Testis (tissue), 2 donors: ENCODE measurements at regions not wholly inside any gene's neighbourhood (a gene's known extent, or its start where the extent isn't known, plus 50 kb on each side); places are given as distances from the start of the nearest gene placed in this dataset.
"Not testable (repeated sequence)": the region's sequence is repeated elsewhere in the genome, so short reads cannot be mapped to it uniquely, and the experiment has no call there.

Experiments
- DNase-seq: peaks from one replicate; pipeline ENCODE4 v3.0.0-alpha.2; 2019
- H3K27ac ChIP-seq, 2 donors: fragments of 200-600 bp; sonication (generic); one replicate each; pipeline ENCODE4 v1.5.1; 2019
- H3K27me3 ChIP-seq: fragments of 200-600 bp; sonication (generic); one replicate; pipeline ENCODE4 v1.5.1; 2019
- H3K36me3 ChIP-seq: fragments of 200-600 bp; sonication (generic); one replicate; pipeline ENCODE4 v1.5.1; 2017; ENCODE audit warnings: low read depth; ENCODE audit errors: missing control alignments
- H3K4me1 ChIP-seq: fragments of 200-600 bp; sonication (generic); one replicate; pipeline ENCODE4 v1.5.1; 2019
- H3K4me3 ChIP-seq, 2 donors: fragments of 200-600 bp; sonication (generic); one replicate each; pipeline ENCODE4 v1.5.1; 2017 to 2019
- H3K9me3 ChIP-seq: fragments of 200-600 bp; sonication (generic); one replicate; pipeline ENCODE4 v1.5.1; 2017
- POLR2A ChIP-seq: fragments of 450-650 bp; IDR thresholded peaks from one replicate; pipeline ENCODE4 v1.6.1; 2017; ENCODE audit warnings: antibody characterized with exemption, mild to moderate bottlenecking, moderate library complexity
- WGBS, 2 donors: methylation state at CpG; one replicate each; pipeline ENCODE4 v1.1.5; 2018; 5-methylcytosine and 5-hydroxymethylcytosine counted together
- intact Hi-C: fragments of 100-400 bp; cut with DNase I; formaldehyde crosslinking; loops from one replicate; pipeline ENCODE4 v1.15.1; 2023; ENCODE audit warnings: low total_unique reads
- TF ChIP-seq, protein P1 (sequence below), 3 experiments: fragments of 450-650 bp in 2 of 3; fragments of 200-600 bp in 1 of 3; sonication (generic) in 1 of 3; IDR thresholded peaks; one replicate each; pipeline ENCODE4 v1.5.1; 2016 to 2019; ENCODE audit warnings: antibody characterized with exemption in 3 of 3, mild to moderate bottlenecking in 2 of 3, moderate library complexity in 1 of 3

DNA sequence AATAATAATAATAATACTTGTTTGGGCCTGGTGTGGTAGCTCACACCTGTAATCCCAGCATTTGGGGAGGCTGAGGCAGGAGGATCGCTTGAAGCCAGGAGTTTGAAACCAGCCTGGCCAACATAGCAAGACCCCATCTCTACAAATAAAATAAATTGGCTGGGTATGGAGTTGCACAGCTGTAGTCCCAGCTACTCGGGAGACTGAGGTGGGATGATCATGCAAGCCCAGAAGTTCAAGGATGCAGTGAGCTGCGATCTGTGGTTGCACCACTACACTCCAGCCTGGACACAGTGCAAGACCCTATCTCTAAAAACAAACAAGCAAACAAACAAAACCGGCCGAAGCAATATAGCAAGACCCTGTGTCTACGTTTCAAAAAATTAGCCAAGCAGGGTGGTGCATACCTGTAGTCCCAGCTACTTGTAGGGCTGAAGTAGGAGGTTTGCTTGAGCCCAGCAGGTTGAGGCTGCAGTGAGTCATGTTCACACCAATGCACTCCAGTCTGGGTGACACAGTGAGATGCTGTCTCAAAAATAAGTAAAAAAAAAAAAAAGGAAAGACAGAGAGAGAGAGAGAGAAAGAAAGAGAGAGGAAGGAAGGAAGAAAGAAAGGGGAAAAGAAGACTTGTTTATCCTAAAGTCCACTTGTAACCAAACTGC is 85.6 kb upstream of the KDM7A start:
- WGBS, 2 donors, result 90 to 91% methylated on average over 6 of the region's 6 CpGs
- no peak for DNase-seq
- TF ChIP-seq, protein P1, sequence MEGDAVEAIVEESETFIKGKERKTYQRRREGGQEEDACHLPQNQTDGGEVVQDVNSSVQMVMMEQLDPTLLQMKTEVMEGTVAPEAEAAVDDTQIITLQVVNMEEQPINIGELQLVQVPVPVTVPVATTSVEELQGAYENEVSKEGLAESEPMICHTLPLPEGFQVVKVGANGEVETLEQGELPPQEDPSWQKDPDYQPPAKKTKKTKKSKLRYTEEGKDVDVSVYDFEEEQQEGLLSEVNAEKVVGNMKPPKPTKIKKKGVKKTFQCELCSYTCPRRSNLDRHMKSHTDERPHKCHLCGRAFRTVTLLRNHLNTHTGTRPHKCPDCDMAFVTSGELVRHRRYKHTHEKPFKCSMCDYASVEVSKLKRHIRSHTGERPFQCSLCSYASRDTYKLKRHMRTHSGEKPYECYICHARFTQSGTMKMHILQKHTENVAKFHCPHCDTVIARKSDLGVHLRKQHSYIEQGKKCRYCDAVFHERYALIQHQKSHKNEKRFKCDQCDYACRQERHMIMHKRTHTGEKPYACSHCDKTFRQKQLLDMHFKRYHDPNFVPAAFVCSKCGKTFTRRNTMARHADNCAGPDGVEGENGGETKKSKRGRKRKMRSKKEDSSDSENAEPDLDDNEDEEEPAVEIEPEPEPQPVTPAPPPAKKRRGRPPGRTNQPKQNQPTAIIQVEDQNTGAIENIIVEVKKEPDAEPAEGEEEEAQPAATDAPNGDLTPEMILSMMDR (IDR thresholded peaks at IDR 0.05), result no peak
- no peak for TF ChIP-seq POLR2A
- Histone ChIP-seq H3K27me3 (no peaks in the 10 kb centered on the region), H3K27ac (no peak overlapping the region), H3K9me3 (no peaks in the 10 kb centered on the region), H3K4me3 (no peak overlapping the region), H3K4me1 (no peaks in the 10 kb centered on the region), H3K36me3 (no peaks in the 10 kb centered on the region)
- intact Hi-C loops, result no loop called here

DNA sequence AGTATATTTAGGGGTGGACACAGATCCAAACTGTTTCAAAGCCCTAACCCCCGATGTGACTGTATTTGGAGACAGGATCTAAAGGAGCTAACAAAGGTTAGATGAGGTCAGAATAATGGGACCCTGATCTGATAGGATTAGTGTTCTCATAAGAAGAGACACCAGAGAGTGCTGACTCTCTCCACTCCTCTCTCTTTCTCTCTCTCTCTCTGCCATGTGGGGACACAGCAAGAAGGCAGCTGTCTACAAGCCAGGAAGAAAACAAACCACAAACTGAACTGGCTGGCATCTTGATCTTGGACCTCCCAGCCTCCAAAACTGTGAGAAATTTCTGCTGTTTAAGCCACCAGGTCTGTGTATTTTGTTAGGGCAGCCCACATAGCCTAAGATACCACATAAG is 84.7 kb upstream of the KDM7A start:
- no peak for DNase-seq
- H3K36me3 ChIP-seq, result no peaks in the 10 kb centered on the region
- no peak overlapping the region for H3K4me3 ChIP-seq
- WGBS, 2 donors, result 82 to 88% methylated on average over 1 of the region's 1 CpG
- intact Hi-C loops, result no loop called here
- H3K27me3 ChIP-seq, result no peaks in the 10 kb centered on the region
- H3K27ac ChIP-seq, result no peak overlapping the region
- no peak for TF ChIP-seq POLR2A
- TF ChIP-seq, protein P1 (IDR thresholded peaks at IDR 0.05), result no peak
- H3K9me3 ChIP-seq, result no peaks in the 10 kb centered on the region
- no peaks in the 10 kb centered on the region for H3K4me1 ChIP-seq

DNA sequence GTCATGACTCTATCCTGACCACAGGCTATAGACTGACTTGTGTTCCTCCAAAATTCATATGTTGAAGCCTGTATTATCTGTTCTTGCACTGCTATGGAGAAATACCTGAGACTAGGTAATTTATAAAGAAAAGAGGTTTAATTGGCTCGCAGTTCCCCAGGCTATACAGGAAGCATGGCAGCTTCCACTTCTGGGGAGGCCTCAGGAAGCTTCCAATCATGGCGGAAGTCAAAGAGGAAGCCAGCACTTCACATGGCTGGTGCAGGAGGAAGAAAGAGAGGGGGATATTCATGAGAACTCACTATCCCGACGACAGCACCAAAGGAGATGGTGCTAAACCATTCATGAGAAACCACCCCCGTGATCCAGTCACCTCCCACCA is 84.3 kb upstream of the KDM7A start:
- Histone ChIP-seq H3K9me3 (no peaks in the 10 kb centered on the region), H3K36me3 (no peaks in the 10 kb centered on the region), H3K27me3 (no peaks in the 10 kb centered on the region), H3K4me1 (no peaks in the 10 kb centered on the region), H3K27ac (no peak overlapping the region), H3K4me3 (no peak overlapping the region)
- WGBS, 2 donors, result 75 to 86% methylated on average over 5 of the region's 5 CpGs
- intact Hi-C loops, result no loop called here
- no peak for TF ChIP-seq POLR2A
- TF ChIP-seq, protein P1 (IDR thresholded peaks at IDR 0.05), result no peak
- no peak for DNase-seq

DNA sequence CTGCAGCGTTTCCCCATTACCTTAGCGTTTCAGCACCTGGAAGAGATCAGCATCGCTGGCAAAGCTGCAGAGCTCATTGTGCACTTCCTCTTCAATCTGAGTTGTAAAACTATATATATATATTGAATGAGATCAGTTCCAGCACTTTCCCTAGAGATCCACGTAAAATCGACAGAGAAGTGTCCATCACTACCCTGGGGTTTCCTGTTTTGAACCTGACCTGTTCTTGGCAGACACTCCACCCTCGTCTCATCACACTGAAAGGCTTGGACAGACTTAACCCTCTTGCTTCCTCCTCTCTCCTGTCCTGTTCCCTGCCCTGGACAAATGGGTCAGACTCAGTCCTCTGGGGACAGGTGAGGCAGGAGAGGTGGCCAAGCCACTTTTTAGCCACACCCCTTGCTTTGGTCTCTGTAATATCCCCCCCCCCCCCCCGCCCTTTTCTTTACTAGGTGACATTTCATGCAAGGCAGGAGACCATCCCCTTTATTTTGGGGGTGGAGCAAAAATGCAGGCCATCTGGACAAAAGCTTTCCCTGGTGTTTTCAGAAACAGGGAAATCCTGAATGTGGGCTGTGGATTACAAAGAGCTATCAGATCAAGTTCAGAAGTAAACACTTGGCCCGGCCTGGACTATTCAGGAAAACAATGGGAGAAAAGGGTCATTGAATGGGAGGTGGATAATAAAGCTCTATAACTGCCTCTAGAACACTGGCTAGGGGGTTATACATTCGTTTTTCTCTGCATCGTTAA is 83.7 kb upstream of the KDM7A start:
- intact Hi-C loops, result no loop called here
- no peak for DNase-seq

DNA sequence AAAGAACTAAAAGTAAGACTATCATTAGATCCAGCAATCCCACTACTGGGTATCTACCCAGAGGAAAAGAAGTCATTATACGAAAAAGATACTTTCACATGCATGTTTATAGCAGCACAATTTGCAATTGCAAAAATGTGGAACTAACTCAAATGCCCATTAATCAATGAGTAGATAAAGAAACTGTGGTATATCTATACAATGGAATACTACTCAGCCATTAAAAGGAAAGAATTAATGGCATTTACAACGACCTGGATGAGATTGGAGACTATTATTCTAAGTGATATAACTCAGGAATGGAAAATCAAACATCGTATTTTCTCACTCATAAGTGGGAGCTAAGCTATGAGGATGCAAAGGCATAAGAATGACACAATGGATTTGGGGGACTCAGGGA is 80.5 kb upstream of the KDM7A start:
- H3K36me3 ChIP-seq, H3K4me3 ChIP-seq, intact Hi-C loops, H3K27me3 ChIP-seq, H3K9me3 ChIP-seq, H3K4me1 ChIP-seq, H3K27ac ChIP-seq, DNase-seq: not testable (repeated sequence)
- WGBS, 2 donors, result 84 to 85% methylated on average over 3 of the region's 3 CpGs

More for the DNA sequence above, 83.7 kb upstream of the KDM7A start:
- Histone ChIP-seq H3K27me3 (no peaks in the 10 kb centered on the region), H3K27ac (no peak overlapping the region), H3K4me1 (no peaks in the 10 kb centered on the region), H3K4me3 (no peak overlapping the region), H3K36me3 (no peaks in the 10 kb centered on the region), H3K9me3 (no peaks in the 10 kb centered on the region)
- TF ChIP-seq POLR2A, result no peak
- TF ChIP-seq, protein P1 (IDR thresholded peaks at IDR 0.05), result no peak
- 63 to 64% methylated on average over 10 of the region's 10 CpGs for WGBS, 2 donors

DNA sequence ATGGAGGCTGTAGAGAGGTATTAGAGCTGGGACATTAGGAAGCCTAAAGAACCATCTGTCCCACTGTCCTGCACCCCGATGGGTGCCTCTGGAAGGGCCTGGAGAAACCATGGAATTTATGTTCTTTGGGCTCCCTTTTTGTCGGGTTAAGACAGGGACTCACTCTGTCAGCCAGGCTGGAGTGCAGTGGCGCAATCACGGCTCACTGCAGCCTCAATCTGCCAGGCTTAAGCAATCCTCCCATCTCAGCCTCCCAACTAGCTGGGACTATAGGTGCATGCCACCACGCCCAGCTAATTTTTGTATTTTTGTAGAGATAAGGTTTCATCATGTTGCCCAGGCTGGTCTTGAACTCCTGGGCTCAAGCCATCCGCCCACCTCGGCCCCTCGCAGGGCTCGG is 78.2 kb upstream of the KDM7A start:
- WGBS, 2 donors, result 92 to 93% methylated on average over 9 of the region's 9 CpGs
- intact Hi-C loops, H3K27me3 ChIP-seq, DNase-seq, H3K9me3 ChIP-seq, H3K4me1 ChIP-seq, H3K36me3 ChIP-seq, H3K4me3 ChIP-seq, H3K27ac ChIP-seq: not testable (repeated sequence)
